IMR-90 (cell line): ENCODE measurements at regions not wholly inside any gene's neighbourhood (a gene's known extent, or its start where the extent isn't known, plus 50 kb on each side); places are given as distances from the start of the nearest gene placed in this dataset.
A peak's percentile ranks its signal among the peaks of the same experiment; 100 is the strongest.

Source experiments
- ATAC-seq: fragments of 200-7000 bp; cut with Tn5 transposase; 2 replicates; pipeline ENCODE4 v1.9.1; 2020; ENCODE audit warnings: low read depth, mild to moderate bottlenecking, moderate library complexity
- BruUV-seq: library from RNA; stranded (reverse); fragments of 400-500 nt; replicated peaks from 2 replicates; lab custom pipeline; 2021; lab: Mats Ljungman, UMichigan
- CTCF ChIA-PET: fragments of 300-600 bp; formaldehyde crosslinking; extraction: SDS; loops from one replicate; lab custom pipeline; 2021; ENCODE audit warnings: antibody characterized with exemption; lab: Yijun Ruan, JAX
- POLR2A ChIA-PET: fragments of 300-600 bp; sonication (Branson Sonifier 250); formaldehyde crosslinking; loops from one replicate; lab custom pipeline; 2022; ENCODE audit warnings: antibody characterized with exemption; ENCODE audit not compliant: unreplicated experiment; lab: Charles Lee
- DNase-seq: peaks from one replicate; pipeline ENCODE4 v3.0.0; 2013
- H2AFZ ChIP-seq: replicated peaks from 2 replicates; pipeline ENCODE3; 2013; ENCODE audit warnings: low read length, mild to moderate bottlenecking; ENCODE audit not compliant: poor library complexity
- H2AK5ac ChIP-seq: 2 replicates; pipeline ENCODE4 v1.6.1; 2013; ENCODE audit warnings: low read depth, low read length, inconsistent platforms
- H2AK9ac ChIP-seq: replicated peaks from 2 replicates; pipeline ENCODE3; 2013; ENCODE audit warnings: mild to moderate bottlenecking, low read depth, low read length, moderate library complexity; ENCODE audit not compliant: poor library complexity
- H2BK120ac ChIP-seq: 2 replicates; pipeline ENCODE4 v1.6.1; 2013; ENCODE audit warnings: low read depth, low read length, inconsistent platforms
- H2BK15ac ChIP-seq: 3 replicates; pipeline ENCODE4 v1.6.1; 2013; ENCODE audit warnings: low read depth, low read length, inconsistent platforms
- H2BK20ac ChIP-seq: 2 replicates; pipeline ENCODE4 v1.6.1; 2013; ENCODE audit warnings: low read depth, mild to moderate bottlenecking, inconsistent platforms, low read length, moderate library complexity
- H2BK5ac ChIP-seq: 2 replicates; pipeline ENCODE4 v1.6.1; 2013; ENCODE audit warnings: mild to moderate bottlenecking, low read depth, low read length, inconsistent platforms; ENCODE audit not compliant: poor library complexity, severe bottlenecking
- H3K14ac ChIP-seq: replicated peaks from 2 replicates; pipeline ENCODE4 v1.6.1; 2013; ENCODE audit warnings: low read depth, low read length, inconsistent platforms
- H3K18ac ChIP-seq: 2 replicates; pipeline ENCODE4 v1.6.1; 2013; ENCODE audit warnings: low read depth, low read length, control low read depth
- H3K23ac ChIP-seq: 2 replicates; pipeline ENCODE4 v1.6.1; 2013; ENCODE audit warnings: low read depth, low read length, inconsistent platforms
- H3K27ac ChIP-seq: 2 replicates; pipeline ENCODE4 v1.5.1; 2013; ENCODE audit warnings: mild to moderate bottlenecking, control low read depth, low read length; ENCODE audit not compliant: insufficient read depth
- H3K27me3 ChIP-seq: 2 replicates; pipeline ENCODE4 v1.6.1; 2013; ENCODE audit warnings: low read length; ENCODE audit not compliant: control insufficient read depth, insufficient read depth
- H3K36me3 ChIP-seq: 2 replicates; pipeline ENCODE4 v1.6.1; 2013; ENCODE audit warnings: low read length, mixed read lengths; ENCODE audit not compliant: control insufficient read depth, insufficient read depth
- H3K4ac ChIP-seq: 2 replicates; pipeline ENCODE4 v1.6.1; 2013; ENCODE audit warnings: low read depth, low read length, inconsistent platforms
- H3K4me1 ChIP-seq: 2 replicates; pipeline ENCODE4 v1.6.1; 2013; ENCODE audit warnings: low read length, mixed read lengths; ENCODE audit not compliant: control insufficient read depth, insufficient read depth
- H3K4me2 ChIP-seq: 2 replicates; pipeline ENCODE4 v1.6.1; 2013; ENCODE audit warnings: low read depth, mild to moderate bottlenecking, control low read depth, low read length, moderate library complexity
- H3K4me3 ChIP-seq: 2 replicates; pipeline ENCODE4 v1.5.1; 2013; ENCODE audit warnings: low read depth, mild to moderate bottlenecking, control low read depth, low read length, moderate library complexity; ENCODE audit not compliant: insufficient read depth
- H3K56ac ChIP-seq: 2 replicates; pipeline ENCODE4 v1.6.1; 2013; ENCODE audit warnings: low read length, inconsistent platforms; ENCODE audit not compliant: insufficient read depth; ENCODE audit errors: extremely low read depth
- H3K79me1 ChIP-seq, 2 experiments: 2 replicates each; pipeline ENCODE4 v1.6.1; 2013; ENCODE audit warnings: low read length in 2 of 2, inconsistent platforms in 1 of 2, low read depth in 1 of 2
- H3K9ac ChIP-seq: 2 replicates; pipeline ENCODE4 v1.6.1; 2013; ENCODE audit warnings: low read depth, low read length, control low read depth
- H3K9me1 ChIP-seq: 2 replicates; pipeline ENCODE4 v1.6.1; 2013; ENCODE audit warnings: low read length, inconsistent platforms; ENCODE audit not compliant: insufficient read depth
- H3K9me3 ChIP-seq: 2 replicates; pipeline ENCODE4 v1.6.1; 2013; ENCODE audit warnings: low read length; ENCODE audit not compliant: control insufficient read depth, insufficient read depth
- H4K20me1 ChIP-seq: 2 replicates; pipeline ENCODE4 v1.6.1; 2013; ENCODE audit warnings: low read length, inconsistent platforms; ENCODE audit not compliant: insufficient read depth
- H4K5ac ChIP-seq: 2 replicates; pipeline ENCODE4 v1.6.1; 2013; ENCODE audit warnings: mild to moderate bottlenecking, low read depth, low read length, control low read depth
- H4K8ac ChIP-seq, 2 experiments: 2 replicates each; pipeline ENCODE4 v1.6.1; 2013; ENCODE audit warnings: low read depth in 2 of 2, low read length in 2 of 2, control low read depth in 1 of 2, inconsistent platforms in 1 of 2
- H4K91ac ChIP-seq: 2 replicates; pipeline ENCODE4 v1.6.1; 2013; ENCODE audit warnings: low read depth, low read length, inconsistent platforms; ENCODE audit not compliant: insufficient read depth
- BHLHE40 ChIP-seq: fragments of 150-350 bp; IDR thresholded peaks from 2 replicates; pipeline ENCODE4 v1.6.1; 2016; ENCODE audit warnings: mild to moderate bottlenecking, low read depth, low read length
- CEBPB ChIP-seq: IDR thresholded peaks from 2 replicates; pipeline ENCODE4 v1.6.1; 2012; ENCODE audit warnings: low read depth, low read length, improper control_type of control experiment
- CHD1 ChIP-seq: IDR thresholded peaks from 2 replicates; pipeline ENCODE4 v1.6.1; 2012; ENCODE audit warnings: low read depth, low read length, improper control_type of control experiment
- MAFK ChIP-seq: IDR thresholded peaks from 2 replicates; pipeline ENCODE4 v1.6.1; 2012; ENCODE audit warnings: low read depth, low read length, improper control_type of control experiment
- MAZ ChIP-seq: IDR thresholded peaks from 2 replicates; pipeline ENCODE4 v1.6.1; 2012; ENCODE audit warnings: low read depth, mild to moderate bottlenecking, low read length, improper control_type of control experiment, moderate library complexity, borderline replicate concordance
- NFE2L2 ChIP-seq: fragments of 150-350 bp; IDR thresholded peaks from 2 replicates; pipeline ENCODE4 v1.6.1; 2016; ENCODE audit warnings: low read depth, mild to moderate bottlenecking, low read length
- POLR2A ChIP-seq: IDR thresholded peaks from 2 replicates; pipeline ENCODE4 v1.6.1; 2012; ENCODE audit warnings: mild to moderate bottlenecking, low read depth, low read length
- RCOR1 ChIP-seq: IDR thresholded peaks from 2 replicates; pipeline ENCODE4 v1.6.1; 2012; ENCODE audit warnings: mild to moderate bottlenecking, low read length, improper control_type of control experiment; ENCODE audit not compliant: insufficient replicate concordance
- RFX5 ChIP-seq: IDR thresholded peaks from 2 replicates; pipeline ENCODE4 v1.8.0; 2012; ENCODE audit warnings: low read depth, mild to moderate bottlenecking, low read length, moderate library complexity
- SMC3 ChIP-seq: fragments of 150-350 bp; IDR thresholded peaks from 2 replicates; pipeline ENCODE4 v1.6.1; 2016; ENCODE audit warnings: low read depth, mild to moderate bottlenecking, antibody characterized with exemption, low read length, moderate library complexity
- WGBS, 2 experiments: methylation state at CpG; one replicate each; pipeline versions ENCODE4 v1.1.5 to v1.1.7; 2013; ENCODE audit warnings: missing lambda C conversion rate in 2 of 2; ENCODE audit not compliant: insufficient read length in 1 of 2; ENCODE audit errors: extremely low coverage in 2 of 2; 5-methylcytosine and 5-hydroxymethylcytosine counted together
- dilution Hi-C: fragments of 300-500 bp; cut with HindIII; formaldehyde crosslinking; loops from one replicate; pipeline ENCODE4 v1.14.3; 2018; ENCODE audit warnings: low sequenced_read_pairs; ENCODE audit not compliant: unreplicated experiment
- in situ Hi-C: fragments of 300-500 bp; cut with MboI; formaldehyde crosslinking; loops from 3 replicates; pipeline ENCODE4 v1.14.3; 2019; ENCODE audit warnings: low sequenced_read_pairs, inconsistent platforms, mixed read lengths
- intact Hi-C: fragments of 100-400 bp; cut with micrococcal nuclease; formaldehyde crosslinking; loops from 2 replicates; pipeline ENCODE4 v1.10.0; 2022
- TF ChIP-seq, protein P1 (sequence below): fragments of 150-350 bp; IDR thresholded peaks from 2 replicates; pipeline ENCODE4 v1.6.1; 2017; ENCODE audit warnings: mild to moderate bottlenecking, antibody characterized with exemption, low read length, low read depth

GRCh38 chr1:218686761-218687160, 341.6 kb downstream of the TGFB2 start:
- Histone ChIP-seq H3K14ac (no peak overlapping the region), H3K9me3 (peaks cover 4% of the 10 kb centered on the region), H3K4me1 (no peaks in the 10 kb centered on the region), H2AFZ (no peak overlapping the region), H4K8ac (no peak overlapping the region), H3K27ac (no peak overlapping the region), H3K9ac (no peak overlapping the region), H2AK5ac (no peak overlapping the region), H3K4me2 (no peak overlapping the region), H2AK9ac (no peak overlapping the region), H2BK15ac (no peak overlapping the region), H3K23ac (no peak overlapping the region), H2BK20ac (no peak overlapping the region), H2BK120ac (no peak overlapping the region), H3K4ac (peak overlapping the region; percentile 46; the same call in 1 of the 2 replicates), H2BK5ac (no peak overlapping the region), H3K4me3 (no peak overlapping the region), H3K9me1 (no peaks in the 10 kb centered on the region), H4K91ac (no peak overlapping the region), H3K27me3 (no peaks in the 10 kb centered on the region), H4K20me1 (no peaks in the 10 kb centered on the region), H3K36me3 (no peaks in the 10 kb centered on the region), H4K5ac (no peak overlapping the region), H3K79me1 (no peaks in the 10 kb centered on the region), H3K18ac (peak overlapping the region; percentile 74; the same call in 1 of the 2 replicates), H3K56ac (no peak overlapping the region)
- no CpG with 5 or more reads among the region's 1 CpG for WGBS, 2 experiments
- DNase-seq (no peak), ATAC-seq (no peak)
- POLR2A ChIA-PET, result interaction anchor here (0.7 to 1.0 kb wide), 2 partner anchors 10 to 342 kb away, joined by 3 read pairs; partner anchors contain the start of gene TGFB2
- intact Hi-C loops (loop anchor here (2.0 to 10.0 kb wide), 2 partner anchors 74 to 518 kb away; no protein-coding TSS in a partner anchor), dilution Hi-C loops (no loop called here), in situ Hi-C loops (no loop called here)
- no TSS peak for BruUV-seq
- CTCF ChIA-PET, result no interaction called here
- no peak for TF ChIP-seq SMC3
- TF ChIP-seq NFE2L2, result no peak
- TF ChIP-seq, protein P1, sequence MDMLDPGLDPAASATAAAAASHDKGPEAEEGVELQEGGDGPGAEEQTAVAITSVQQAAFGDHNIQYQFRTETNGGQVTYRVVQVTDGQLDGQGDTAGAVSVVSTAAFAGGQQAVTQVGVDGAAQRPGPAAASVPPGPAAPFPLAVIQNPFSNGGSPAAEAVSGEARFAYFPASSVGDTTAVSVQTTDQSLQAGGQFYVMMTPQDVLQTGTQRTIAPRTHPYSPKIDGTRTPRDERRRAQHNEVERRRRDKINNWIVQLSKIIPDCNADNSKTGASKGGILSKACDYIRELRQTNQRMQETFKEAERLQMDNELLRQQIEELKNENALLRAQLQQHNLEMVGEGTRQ, result no peak
- no peak for TF ChIP-seq POLR2A
- no peak for TF ChIP-seq CEBPB
- TF ChIP-seq CHD1, result no peak
- no peak for TF ChIP-seq BHLHE40
- TF ChIP-seq MAZ, result no peak
- TF ChIP-seq RFX5, result no peak
- no peak for TF ChIP-seq MAFK
- TF ChIP-seq RCOR1, result no peak
